SKM-1 treated with dmso at 0.1 percent for 144 hours (cell line): ENCODE measurements at regions not wholly inside any gene's neighbourhood (a gene's known extent, or its start where the extent isn't known, plus 50 kb on each side); places are given as distances from the start of the nearest gene placed in this dataset.
"Not testable (repeated sequence)": the region's sequence is repeated elsewhere in the genome, so short reads cannot be mapped to it uniquely, and the experiment has no call there.

Experiments used
- DNase-seq: peaks from one replicate; lab custom pipeline; 2025; ENCODE audit not compliant: unreplicated experiment; lab: John Stamatoyannopoulos, UW

GRCh38 chr5:157961176-157961575, 102.2 kb upstream of the CLINT1 start:
- no peak for DNase-seq

GRCh38 chr5:157959370-157959769, 100.4 kb upstream of the CLINT1 start:
- DNase-seq, result no peak

- DNase-seq, result no peak
These were observed 97.4 kb upstream of the CLINT1 start for GRCh38 chr5:157956271-157956885.

- DNase-seq, result no peak
These were observed 96.7 kb upstream of the CLINT1 start for GRCh38 chr5:157955541-157956172.

GRCh38 chr5:157952374-157952685, 93.4 kb upstream of the CLINT1 start:
- no peak for DNase-seq

GRCh38 chr5:157951673-157952373, 92.9 kb upstream of the CLINT1 start:
- DNase-seq, result no peak

- no peak for DNase-seq
These were observed 90.6 kb upstream of the CLINT1 start for GRCh38 chr5:157949520-157949919.

GRCh38 chr5:157948738-157949410, 89.9 kb upstream of the CLINT1 start:
- peak; percentile 88 for DNase-seq

GRCh38 chr5:157947156-157947555, 88.2 kb upstream of the CLINT1 start:
- no peak for DNase-seq

GRCh38 chr5:157945822-157946221, 86.9 kb upstream of the CLINT1 start:
- not testable (repeated sequence) for DNase-seq

GRCh38 chr5:157944938-157945337, 86.0 kb upstream of the CLINT1 start:
- no peak for DNase-seq

- no peak for DNase-seq
These were observed 85.2 kb upstream of the CLINT1 start for GRCh38 chr5:157944077-157944633.

- DNase-seq, result no peak
These were observed 83.7 kb upstream of the CLINT1 start for GRCh38 chr5:157942595-157942994.

- no peak for DNase-seq
These were observed 82.7 kb upstream of the CLINT1 start for GRCh38 chr5:157941616-157942015.

GRCh38 chr5:157938101-157938500, 79.2 kb upstream of the CLINT1 start:
- DNase-seq, result not testable (repeated sequence)

- DNase-seq, result not testable (repeated sequence)
These were observed 78.0 kb upstream of the CLINT1 start for GRCh38 chr5:157936776-157937501.

GRCh38 chr5:157934600-157934999, 75.7 kb upstream of the CLINT1 start:
- DNase-seq, result no peak

GRCh38 chr5:157933005-157933404, 74.1 kb upstream of the CLINT1 start:
- no peak for DNase-seq

GRCh38 chr5:157930710-157931109, 71.8 kb upstream of the CLINT1 start:
- no peak for DNase-seq

GRCh38 chr5:157926977-157927376, 68.0 kb upstream of the CLINT1 start:
- no peak for DNase-seq
